IMR-90 (cell line): ENCODE measurements at regions not wholly inside any gene's neighbourhood (a gene's known extent, or its start where the extent isn't known, plus 50 kb on each side); places are given as distances from the start of the nearest gene placed in this dataset.

Experiments used
- ATAC-seq: fragments of 200-7000 bp; cut with Tn5 transposase; 2 replicates; pipeline ENCODE4 v1.9.1; 2020; ENCODE audit warnings: low read depth, mild to moderate bottlenecking, moderate library complexity
- BruUV-seq: library from RNA; stranded (reverse); fragments of 400-500 nt; replicated peaks from 2 replicates; lab custom pipeline; 2021; lab: Mats Ljungman, UMichigan
- CTCF ChIA-PET: fragments of 300-600 bp; formaldehyde crosslinking; extraction: SDS; loops from one replicate; lab custom pipeline; 2021; ENCODE audit warnings: antibody characterized with exemption; lab: Yijun Ruan, JAX
- POLR2A ChIA-PET: fragments of 300-600 bp; sonication (Branson Sonifier 250); formaldehyde crosslinking; loops from one replicate; lab custom pipeline; 2022; ENCODE audit warnings: antibody characterized with exemption; ENCODE audit not compliant: unreplicated experiment; lab: Charles Lee
- DNase-seq: peaks from one replicate; pipeline ENCODE4 v3.0.0; 2013
- H2AFZ ChIP-seq: replicated peaks from 2 replicates; pipeline ENCODE3; 2013; ENCODE audit warnings: low read length, mild to moderate bottlenecking; ENCODE audit not compliant: poor library complexity
- H2AK5ac ChIP-seq: 2 replicates; pipeline ENCODE4 v1.6.1; 2013; ENCODE audit warnings: low read depth, low read length, inconsistent platforms
- H2AK9ac ChIP-seq: replicated peaks from 2 replicates; pipeline ENCODE3; 2013; ENCODE audit warnings: mild to moderate bottlenecking, low read depth, low read length, moderate library complexity; ENCODE audit not compliant: poor library complexity
- H2BK120ac ChIP-seq: 2 replicates; pipeline ENCODE4 v1.6.1; 2013; ENCODE audit warnings: low read depth, low read length, inconsistent platforms
- H2BK15ac ChIP-seq: 3 replicates; pipeline ENCODE4 v1.6.1; 2013; ENCODE audit warnings: low read depth, low read length, inconsistent platforms
- H2BK20ac ChIP-seq: 2 replicates; pipeline ENCODE4 v1.6.1; 2013; ENCODE audit warnings: low read depth, mild to moderate bottlenecking, inconsistent platforms, low read length, moderate library complexity
- H2BK5ac ChIP-seq: 2 replicates; pipeline ENCODE4 v1.6.1; 2013; ENCODE audit warnings: mild to moderate bottlenecking, low read depth, low read length, inconsistent platforms; ENCODE audit not compliant: poor library complexity, severe bottlenecking
- H3K14ac ChIP-seq: replicated peaks from 2 replicates; pipeline ENCODE4 v1.6.1; 2013; ENCODE audit warnings: low read depth, low read length, inconsistent platforms
- H3K18ac ChIP-seq: 2 replicates; pipeline ENCODE4 v1.6.1; 2013; ENCODE audit warnings: low read depth, low read length, control low read depth
- H3K23ac ChIP-seq: 2 replicates; pipeline ENCODE4 v1.6.1; 2013; ENCODE audit warnings: low read depth, low read length, inconsistent platforms
- H3K27ac ChIP-seq: 2 replicates; pipeline ENCODE4 v1.5.1; 2013; ENCODE audit warnings: mild to moderate bottlenecking, control low read depth, low read length; ENCODE audit not compliant: insufficient read depth
- H3K27me3 ChIP-seq: 2 replicates; pipeline ENCODE4 v1.6.1; 2013; ENCODE audit warnings: low read length; ENCODE audit not compliant: control insufficient read depth, insufficient read depth
- H3K36me3 ChIP-seq: 2 replicates; pipeline ENCODE4 v1.6.1; 2013; ENCODE audit warnings: low read length, mixed read lengths; ENCODE audit not compliant: control insufficient read depth, insufficient read depth
- H3K4ac ChIP-seq: 2 replicates; pipeline ENCODE4 v1.6.1; 2013; ENCODE audit warnings: low read depth, low read length, inconsistent platforms
- H3K4me1 ChIP-seq: 2 replicates; pipeline ENCODE4 v1.6.1; 2013; ENCODE audit warnings: low read length, mixed read lengths; ENCODE audit not compliant: control insufficient read depth, insufficient read depth
- H3K4me2 ChIP-seq: 2 replicates; pipeline ENCODE4 v1.6.1; 2013; ENCODE audit warnings: low read depth, mild to moderate bottlenecking, control low read depth, low read length, moderate library complexity
- H3K4me3 ChIP-seq: 2 replicates; pipeline ENCODE4 v1.5.1; 2013; ENCODE audit warnings: low read depth, mild to moderate bottlenecking, control low read depth, low read length, moderate library complexity; ENCODE audit not compliant: insufficient read depth
- H3K56ac ChIP-seq: 2 replicates; pipeline ENCODE4 v1.6.1; 2013; ENCODE audit warnings: low read length, inconsistent platforms; ENCODE audit not compliant: insufficient read depth; ENCODE audit errors: extremely low read depth
- H3K79me1 ChIP-seq, 2 experiments: 2 replicates each; pipeline ENCODE4 v1.6.1; 2013; ENCODE audit warnings: low read length in 2 of 2, inconsistent platforms in 1 of 2, low read depth in 1 of 2
- H3K9ac ChIP-seq: 2 replicates; pipeline ENCODE4 v1.6.1; 2013; ENCODE audit warnings: low read depth, low read length, control low read depth
- H3K9me1 ChIP-seq: 2 replicates; pipeline ENCODE4 v1.6.1; 2013; ENCODE audit warnings: low read length, inconsistent platforms; ENCODE audit not compliant: insufficient read depth
- H3K9me3 ChIP-seq: 2 replicates; pipeline ENCODE4 v1.6.1; 2013; ENCODE audit warnings: low read length; ENCODE audit not compliant: control insufficient read depth, insufficient read depth
- H4K20me1 ChIP-seq: 2 replicates; pipeline ENCODE4 v1.6.1; 2013; ENCODE audit warnings: low read length, inconsistent platforms; ENCODE audit not compliant: insufficient read depth
- H4K5ac ChIP-seq: 2 replicates; pipeline ENCODE4 v1.6.1; 2013; ENCODE audit warnings: mild to moderate bottlenecking, low read depth, low read length, control low read depth
- H4K8ac ChIP-seq, 2 experiments: 2 replicates each; pipeline ENCODE4 v1.6.1; 2013; ENCODE audit warnings: low read depth in 2 of 2, low read length in 2 of 2, control low read depth in 1 of 2, inconsistent platforms in 1 of 2
- H4K91ac ChIP-seq: 2 replicates; pipeline ENCODE4 v1.6.1; 2013; ENCODE audit warnings: low read depth, low read length, inconsistent platforms; ENCODE audit not compliant: insufficient read depth
- BHLHE40 ChIP-seq: fragments of 150-350 bp; IDR thresholded peaks from 2 replicates; pipeline ENCODE4 v1.6.1; 2016; ENCODE audit warnings: mild to moderate bottlenecking, low read depth, low read length
- CEBPB ChIP-seq: IDR thresholded peaks from 2 replicates; pipeline ENCODE4 v1.6.1; 2012; ENCODE audit warnings: low read depth, low read length, improper control_type of control experiment
- CHD1 ChIP-seq: IDR thresholded peaks from 2 replicates; pipeline ENCODE4 v1.6.1; 2012; ENCODE audit warnings: low read depth, low read length, improper control_type of control experiment
- CTCF ChIP-seq: conservative IDR thresholded peaks from 2 replicates; pipeline ENCODE4 v1.5.1; 2012; ENCODE audit warnings: mild to moderate bottlenecking, low read depth, low read length, improper control_type of control experiment
- ELK1 ChIP-seq: fragments of 150-350 bp; IDR thresholded peaks from 2 replicates; pipeline ENCODE4 v1.6.1; 2016; ENCODE audit warnings: low read depth, mild to moderate bottlenecking, low read length, moderate library complexity, borderline replicate concordance
- FOS ChIP-seq: fragments of 150-350 bp; IDR thresholded peaks from 2 replicates; pipeline ENCODE4 v1.6.1; 2016; ENCODE audit warnings: low read depth, low read length
- MAFK ChIP-seq: IDR thresholded peaks from 2 replicates; pipeline ENCODE4 v1.6.1; 2012; ENCODE audit warnings: low read depth, low read length, improper control_type of control experiment
- MAZ ChIP-seq: IDR thresholded peaks from 2 replicates; pipeline ENCODE4 v1.6.1; 2012; ENCODE audit warnings: low read depth, mild to moderate bottlenecking, low read length, improper control_type of control experiment, moderate library complexity, borderline replicate concordance
- MXI1 ChIP-seq: IDR thresholded peaks from 2 replicates; pipeline ENCODE4 v1.6.1; 2012; ENCODE audit warnings: low read depth, mild to moderate bottlenecking, low read length, moderate library complexity, borderline replicate concordance
- NFE2L2 ChIP-seq: fragments of 150-350 bp; IDR thresholded peaks from 2 replicates; pipeline ENCODE4 v1.6.1; 2016; ENCODE audit warnings: low read depth, mild to moderate bottlenecking, low read length
- POLR2A ChIP-seq: IDR thresholded peaks from 2 replicates; pipeline ENCODE4 v1.6.1; 2012; ENCODE audit warnings: mild to moderate bottlenecking, low read depth, low read length
- RAD21 ChIP-seq: IDR thresholded peaks from 2 replicates; pipeline ENCODE4 v1.6.1; 2012; ENCODE audit warnings: low read length, improper control_type of control experiment
- RCOR1 ChIP-seq: IDR thresholded peaks from 2 replicates; pipeline ENCODE4 v1.6.1; 2012; ENCODE audit warnings: mild to moderate bottlenecking, low read length, improper control_type of control experiment; ENCODE audit not compliant: insufficient replicate concordance
- RFX5 ChIP-seq: IDR thresholded peaks from 2 replicates; pipeline ENCODE4 v1.8.0; 2012; ENCODE audit warnings: low read depth, mild to moderate bottlenecking, low read length, moderate library complexity
- SMC3 ChIP-seq: fragments of 150-350 bp; IDR thresholded peaks from 2 replicates; pipeline ENCODE4 v1.6.1; 2016; ENCODE audit warnings: low read depth, mild to moderate bottlenecking, antibody characterized with exemption, low read length, moderate library complexity
- USF2 ChIP-seq: fragments of 150-350 bp; IDR thresholded peaks from 2 replicates; pipeline ENCODE4 v1.6.1; 2017; ENCODE audit warnings: mild to moderate bottlenecking, antibody characterized with exemption, low read length, low read depth
- WGBS, 2 experiments: methylation state at CpG; one replicate each; pipeline versions ENCODE4 v1.1.5 to v1.1.7; 2013; ENCODE audit warnings: missing lambda C conversion rate in 2 of 2; ENCODE audit not compliant: insufficient read length in 1 of 2; ENCODE audit errors: extremely low coverage in 2 of 2; 5-methylcytosine and 5-hydroxymethylcytosine counted together
- dilution Hi-C: fragments of 300-500 bp; cut with HindIII; formaldehyde crosslinking; loops from one replicate; pipeline ENCODE4 v1.14.3; 2018; ENCODE audit warnings: low sequenced_read_pairs; ENCODE audit not compliant: unreplicated experiment
- in situ Hi-C: fragments of 300-500 bp; cut with MboI; formaldehyde crosslinking; loops from 3 replicates; pipeline ENCODE4 v1.14.3; 2019; ENCODE audit warnings: low sequenced_read_pairs, inconsistent platforms, mixed read lengths
- intact Hi-C: fragments of 100-400 bp; cut with micrococcal nuclease; formaldehyde crosslinking; loops from 2 replicates; pipeline ENCODE4 v1.10.0; 2022

GRCh38 chr2:211133766-211134165, 577.4 kb downstream of the CPS1 start:
- H2BK120ac ChIP-seq: no peak overlapping the region
- no peak overlapping the region for H3K4me3 ChIP-seq
- intact Hi-C loops: no loop called here
- no peak overlapping the region for H2BK20ac ChIP-seq
- H3K9ac ChIP-seq: no peak overlapping the region
- H3K56ac ChIP-seq: no peak overlapping the region
- H3K27ac ChIP-seq: no peak overlapping the region
- no peak overlapping the region for H3K14ac ChIP-seq
- H2AK5ac ChIP-seq: no peak overlapping the region
- no peak overlapping the region for H3K4ac ChIP-seq
- WGBS, 2 experiments: no CpG with 5 or more reads among the region's 1 CpG
- H3K4me1 ChIP-seq: no peaks in the 10 kb centered on the region
- H2AK9ac ChIP-seq: no peak overlapping the region
- no peaks in the 10 kb centered on the region for H3K27me3 ChIP-seq
- DNase-seq (no peak), ATAC-seq (no peak)
- dilution Hi-C loops: no loop called here
- H2BK15ac ChIP-seq: no peak overlapping the region
- H2AFZ ChIP-seq: no peak overlapping the region
- H3K9me3 ChIP-seq: peaks cover 6% of the 10 kb centered on the region
- no peak overlapping the region for H3K4me2 ChIP-seq
- no peaks in the 10 kb centered on the region for H4K20me1 ChIP-seq
- POLR2A ChIA-PET: no interaction called here
- H3K36me3 ChIP-seq: no peaks in the 10 kb centered on the region
- no peak overlapping the region for H3K18ac ChIP-seq
- H3K9me1 ChIP-seq: no peaks in the 10 kb centered on the region
- no peak for TF ChIP-seq RAD21
- no peak for TF ChIP-seq ELK1
- TF ChIP-seq MXI1: no peak
- no peak for TF ChIP-seq USF2
- TF ChIP-seq MAFK: no peak
- no peak for TF ChIP-seq FOS
- TF ChIP-seq CHD1: no peak
- no peak for TF ChIP-seq CTCF
- TF ChIP-seq RFX5: no peak
- TF ChIP-seq RCOR1: no peak
- TF ChIP-seq BHLHE40: no peak
- TF ChIP-seq SMC3: no peak
- TF ChIP-seq CEBPB: no peak
- TF ChIP-seq NFE2L2: no peak
- no peak for TF ChIP-seq MAZ
- TF ChIP-seq POLR2A: no peak
- in situ Hi-C loops: no loop called here
- no peaks in the 10 kb centered on the region for H3K79me1 ChIP-seq
- no peak overlapping the region for H4K8ac ChIP-seq
- H4K5ac ChIP-seq: no peak overlapping the region
- CTCF ChIA-PET: no interaction called here
- H3K23ac ChIP-seq: no peak overlapping the region
- no peak overlapping the region for H4K91ac ChIP-seq
- H2BK5ac ChIP-seq: no peak overlapping the region
- BruUV-seq: no TSS peak
